ENCODE measurements at regions not wholly inside any gene's neighbourhood (a gene's known extent, or its start where the extent isn't known, plus 50 kb on each side); places are given as distances from the start of the nearest gene placed in this dataset.

- intact Hi-C loops (cut with micrococcal nuclease): no loop called here
- no peak for FAIRE-seq
- CTCF ChIA-PET (ENCODE audit: low intra/inter-chr PET ratio): no interaction called here
- DNase-seq (ENCODE audit: extremely low read depth in 1 of 4, low spot score in 3 of 4): no peak
- no peaks in the 10 kb centered on the region for H3K9me1 ChIP-seq (ENCODE audit: control insufficient read depth, insufficient read depth, low read length)
- no peak overlapping the region for H3K9ac ChIP-seq (ENCODE audit: insufficient read depth in 1 of 2, low read depth in 2 of 2, low read length in 2 of 2)
- ATAC-seq: no peak
- no peaks in the 10 kb centered on the region for H3K79me2 ChIP-seq (ENCODE audit: control insufficient read depth, insufficient read depth, low read length)
- in situ Hi-C loops (cut with MboI): no loop called here
- no peak overlapping the region for H2AFZ ChIP-seq (ENCODE audit: low read depth, low read length)
- H3K4me2 ChIP-seq (ENCODE audit: insufficient read depth, low read length): no peak overlapping the region
- POLR2A ChIA-PET: no interaction called here
- H3K4me1 ChIP-seq (replicated peaks in 1 of 2; ENCODE audit: control insufficient read depth in 2 of 2, insufficient read depth in 2 of 2, low read length in 2 of 2): no peaks in the 10 kb centered on the region
- H3K4me3 ChIP-seq: no peak overlapping the region
- no peaks in the 10 kb centered on the region for H3K36me3 ChIP-seq (ENCODE audit: control insufficient read depth, insufficient read depth, low read length)
- no peak overlapping the region for H3K27ac ChIP-seq (ENCODE audit: extremely low read depth, low read depth, low read length)
- WGBS (ENCODE audit: insufficient coverage, low coverage, missing lambda C conversion rate): 0% methylated on average over 4 of the region's 4 CpGs
- H3K9me3 ChIP-seq (replicated peaks; ENCODE audit: control insufficient read depth, insufficient read depth, low read depth, low read length): no peaks in the 10 kb centered on the region
- TF ChIP-seq PCBP2 (IDR thresholded peaks at IDR 0.05; ENCODE audit: low read depth, low read length, poor library complexity, severe bottlenecking) (no peak), LEF1 (IDR thresholded peaks at IDR 0.05) (no peak), CHD4 (IDR thresholded peaks at IDR 0.05; ENCODE audit: insufficient read depth, insufficient replicate concordance, low read depth, low read length, poor library complexity, severe bottlenecking) (no peak), HIVEP1 (CRISPR knock-in tag; IDR thresholded peaks at IDR 0.05) (no peak), ATF1 (CRISPR knock-in tag; IDR thresholded peaks at IDR 0.05) (no peak), ATF1 (tag; IDR thresholded peaks at IDR 0.05) (no peak), POLR2AphosphoS5 (IDR thresholded peaks at IDR 0.05; ENCODE audit: control insufficient read depth, insufficient read depth, low read depth, low read length) (no peak), SAFB (IDR thresholded peaks at IDR 0.05; ENCODE audit: borderline replicate concordance, low read depth, low read length) (no peak)
- BruUV-seq (replicated peaks): no TSS peak
- no peaks in the 10 kb centered on the region for H3K27me3 ChIP-seq (ENCODE audit: control insufficient read depth in 2 of 2, insufficient read depth in 2 of 2, low read length in 2 of 2)
- H4K20me1 ChIP-seq (replicated peaks; ENCODE audit: control insufficient read depth, insufficient read depth, low read length): no peaks in the 10 kb centered on the region
Observed at GRCh38 chr3:137854533-137855261, 90.6 kb downstream of the SOX14 start.
